WTC11 (cell line): ENCODE measurements at regions not wholly inside any gene's neighbourhood (a gene's known extent, or its start where the extent isn't known, plus 50 kb on each side); places are given as distances from the start of the nearest gene placed in this dataset.

Experiments used
- ATAC-seq: fragments of 200-7000 bp; cut with Tn5 transposase; 2 replicates; pipeline ENCODE4 v1.10.0; 2021; ENCODE audit warnings: mild to moderate bottlenecking, moderate library complexity
- CTCF ChIA-PET: fragments of 300-600 bp; sonication (Branson Sonifier 250); formaldehyde crosslinking; loops from one replicate; lab custom pipeline; 2021; ENCODE audit warnings: antibody characterized with exemption; lab: Charles Lee
- POLR2A ChIA-PET: fragments of 350-600 bp; sonication (Branson Sonifier 250); formaldehyde crosslinking; loops from one replicate; lab custom pipeline; 2021; ENCODE audit warnings: antibody characterized with exemption; lab: Charles Lee
- DNase-seq: peaks from one replicate; pipeline ENCODE4 v3.0.0; 2021; ENCODE audit warnings: low spot score
- H3K27ac Mint-ChIP-seq: 2 replicates; pipeline ENCODE4 v1.8.0; 2021; ENCODE audit warnings: mixed read lengths
- H3K27me3 Mint-ChIP-seq: 2 replicates; pipeline ENCODE4 v1.8.0; 2021; ENCODE audit warnings: low read depth, mild to moderate bottlenecking, moderate library complexity, mixed read lengths
- H3K36me3 Mint-ChIP-seq: 2 replicates; pipeline ENCODE4 v1.8.0; 2021; ENCODE audit warnings: mixed read lengths
- H3K4me1 Mint-ChIP-seq: 2 replicates; pipeline ENCODE4 v1.8.0; 2022; ENCODE audit warnings: mixed read lengths
- H3K4me3 Mint-ChIP-seq: 2 replicates; pipeline ENCODE4 v1.8.0; 2021; ENCODE audit warnings: mild to moderate bottlenecking, moderate library complexity, mixed read lengths
- H3K9me3 Mint-ChIP-seq: 2 replicates; pipeline ENCODE4 v1.8.0; 2021; ENCODE audit warnings: mixed read lengths
- CREB1 ChIP-seq: sonication (generic); formaldehyde crosslinking; IDR thresholded peaks from 2 replicates; pipeline ENCODE4 v1.8.0; 2023; ENCODE audit warnings: mild to moderate bottlenecking, missing genetic modification reagents
- CREM ChIP-seq: sonication (generic); formaldehyde crosslinking; IDR thresholded peaks from 2 replicates; pipeline ENCODE4 v1.8.1; 2022; ENCODE audit warnings: mild to moderate bottlenecking, missing genetic modification reagents, moderate library complexity
- ESRRA ChIP-seq: sonication (generic); formaldehyde crosslinking; IDR thresholded peaks from 2 replicates; pipeline ENCODE4 v1.8.1; 2022; ENCODE audit warnings: mild to moderate bottlenecking, missing genetic modification reagents, borderline replicate concordance
- FOXP1 ChIP-seq: sonication (generic); formaldehyde crosslinking; IDR thresholded peaks from 2 replicates; pipeline ENCODE4 v1.8.0; 2022; ENCODE audit warnings: missing genetic modification reagents, mild to moderate bottlenecking, moderate library complexity, borderline replicate concordance
- GABPB1 ChIP-seq: sonication (generic); formaldehyde crosslinking; IDR thresholded peaks from 2 replicates; pipeline ENCODE4 v1.8.1; 2023; ENCODE audit warnings: mild to moderate bottlenecking, missing genetic modification reagents
- GRHL2 ChIP-seq: fragments of 250-450 bp; sonication (Bioruptor Pico); IDR thresholded peaks from 2 replicates; pipeline ENCODE4 v1.8.0; 2022; ENCODE audit warnings: mild to moderate bottlenecking, moderate library complexity; ENCODE audit not compliant: insufficient replicate concordance, severe bottlenecking
- JAZF1 ChIP-seq: fragments of 250-450 bp; sonication (Bioruptor Pico); IDR thresholded peaks from 2 replicates; pipeline ENCODE4 v1.9.0; 2021; ENCODE audit warnings: moderate library complexity, mild to moderate bottlenecking, inconsistent platforms
- MXD4 ChIP-seq: fragments of 250-450 bp; sonication (Bioruptor Pico); IDR thresholded peaks from 2 replicates; pipeline ENCODE4 v1.8.0; 2021; ENCODE audit warnings: mild to moderate bottlenecking, moderate library complexity, borderline replicate concordance
- MYBL2 ChIP-seq: sonication (generic); formaldehyde crosslinking; IDR thresholded peaks from 2 replicates; pipeline ENCODE4 v1.8.1; 2023; ENCODE audit warnings: mild to moderate bottlenecking, moderate library complexity, missing genetic modification reagents
- NFE2L1 ChIP-seq: sonication (generic); formaldehyde crosslinking; IDR thresholded peaks from 2 replicates; pipeline ENCODE4 v1.8.1; 2023; ENCODE audit warnings: missing genetic modification reagents
- NR2C2 ChIP-seq: sonication (generic); formaldehyde crosslinking; IDR thresholded peaks from 2 replicates; pipeline ENCODE4 v1.8.0; 2022; ENCODE audit warnings: mild to moderate bottlenecking, missing genetic modification reagents
- NR3C1 ChIP-seq: sonication (generic); formaldehyde crosslinking; conservative IDR thresholded peaks from 2 replicates; pipeline ENCODE4 v1.8.1; 2023; ENCODE audit warnings: low read depth, mild to moderate bottlenecking, missing genetic modification reagents
- RORB ChIP-seq: fragments of 250-450 bp; sonication (Bioruptor Pico); IDR thresholded peaks from 2 replicates; pipeline ENCODE4 v1.9.0; 2021; ENCODE audit warnings: mild to moderate bottlenecking
- SMAD4 ChIP-seq: sonication (generic); formaldehyde crosslinking; IDR thresholded peaks from 2 replicates; pipeline ENCODE4 v1.8.0; 2022; ENCODE audit warnings: mild to moderate bottlenecking, missing genetic modification reagents
- TEAD1 ChIP-seq: sonication (generic); formaldehyde crosslinking; IDR thresholded peaks from 2 replicates; pipeline ENCODE4 v1.8.0; 2022; ENCODE audit warnings: mild to moderate bottlenecking, missing genetic modification reagents
- ZNF121 ChIP-seq: sonication (generic); formaldehyde crosslinking; IDR thresholded peaks from 2 replicates; pipeline ENCODE4 v1.8.0; 2023; ENCODE audit warnings: missing genetic modification reagents
- ZNF138 ChIP-seq: sonication (generic); formaldehyde crosslinking; conservative IDR thresholded peaks from 2 replicates; pipeline ENCODE4 v1.8.1; 2022; ENCODE audit warnings: mild to moderate bottlenecking, moderate library complexity, missing genetic modification reagents
- ZNF396 ChIP-seq: fragments of 250-450 bp; sonication (Bioruptor Pico); IDR thresholded peaks from 2 replicates; pipeline ENCODE4 v1.8.0; 2021; ENCODE audit warnings: mild to moderate bottlenecking, moderate library complexity, borderline replicate concordance
- ZNF671 ChIP-seq: fragments of 250-450 bp; sonication (Bioruptor Pico); IDR thresholded peaks from 2 replicates; pipeline ENCODE4 v1.8.0; 2021; ENCODE audit warnings: mild to moderate bottlenecking
- TF ChIP-seq, protein P1 (sequence below): sonication (generic); formaldehyde crosslinking; IDR thresholded peaks from 2 replicates; pipeline ENCODE4 v1.8.0; 2022; ENCODE audit warnings: missing genetic modification reagents
- TF ChIP-seq, protein P2 (sequence below): sonication (generic); formaldehyde crosslinking; IDR thresholded peaks from 2 replicates; pipeline ENCODE4 v1.8.1; 2023; ENCODE audit warnings: mild to moderate bottlenecking, missing genetic modification reagents, moderate library complexity
- TF ChIP-seq, protein P3 (sequence below): sonication (generic); formaldehyde crosslinking; IDR thresholded peaks from 2 replicates; pipeline ENCODE4 v1.8.0; 2022; ENCODE audit warnings: mild to moderate bottlenecking, missing genetic modification reagents
- TF ChIP-seq, protein P4 (sequence below): sonication (generic); formaldehyde crosslinking; IDR thresholded peaks from 2 replicates; pipeline ENCODE4 v1.8.1; 2023; ENCODE audit warnings: mild to moderate bottlenecking, missing genetic modification reagents, moderate library complexity
- TF ChIP-seq, protein P5 (sequence below): sonication (generic); formaldehyde crosslinking; conservative IDR thresholded peaks from 2 replicates; pipeline ENCODE4 v1.8.1; 2023; ENCODE audit warnings: mild to moderate bottlenecking, low read depth, missing genetic modification reagents, moderate library complexity
- TF ChIP-seq, protein P6 (sequence below): fragments of 250-450 bp; sonication (Bioruptor Pico); IDR thresholded peaks from 2 replicates; pipeline ENCODE4 v1.8.0; 2021; ENCODE audit warnings: mild to moderate bottlenecking

DNA sequence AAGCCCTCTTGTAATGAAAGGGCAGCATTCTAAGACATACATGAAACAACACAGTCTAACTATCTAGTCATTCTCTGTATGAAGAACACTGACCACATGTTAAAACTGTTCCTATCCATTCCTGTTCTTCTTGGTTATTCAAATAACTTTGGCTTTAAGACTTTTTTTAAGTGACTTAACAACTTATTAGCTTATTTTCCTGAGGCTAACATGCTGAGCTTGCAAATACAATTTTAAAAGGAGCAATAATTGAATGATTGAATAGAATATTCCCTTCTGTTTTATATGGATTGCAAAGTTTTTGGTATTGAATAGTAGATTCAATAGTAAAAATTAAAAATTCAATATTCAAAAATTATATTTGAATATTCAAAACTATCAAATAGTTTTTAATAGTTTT is 92.3 kb downstream of the HTR5A start:
- CTCF ChIA-PET, result no interaction called here
- ATAC-seq, result no peak
- H3K27ac Mint-ChIP-seq, result no peak overlapping the region
- H3K4me3 Mint-ChIP-seq, result no peak overlapping the region
- peaks cover 14% of the 10 kb centered on the region for H3K9me3 Mint-ChIP-seq
- POLR2A ChIA-PET, result no interaction called here
- H3K27me3 Mint-ChIP-seq, result no peaks in the 10 kb centered on the region
- no peak for DNase-seq
- TF ChIP-seq, protein P1, sequence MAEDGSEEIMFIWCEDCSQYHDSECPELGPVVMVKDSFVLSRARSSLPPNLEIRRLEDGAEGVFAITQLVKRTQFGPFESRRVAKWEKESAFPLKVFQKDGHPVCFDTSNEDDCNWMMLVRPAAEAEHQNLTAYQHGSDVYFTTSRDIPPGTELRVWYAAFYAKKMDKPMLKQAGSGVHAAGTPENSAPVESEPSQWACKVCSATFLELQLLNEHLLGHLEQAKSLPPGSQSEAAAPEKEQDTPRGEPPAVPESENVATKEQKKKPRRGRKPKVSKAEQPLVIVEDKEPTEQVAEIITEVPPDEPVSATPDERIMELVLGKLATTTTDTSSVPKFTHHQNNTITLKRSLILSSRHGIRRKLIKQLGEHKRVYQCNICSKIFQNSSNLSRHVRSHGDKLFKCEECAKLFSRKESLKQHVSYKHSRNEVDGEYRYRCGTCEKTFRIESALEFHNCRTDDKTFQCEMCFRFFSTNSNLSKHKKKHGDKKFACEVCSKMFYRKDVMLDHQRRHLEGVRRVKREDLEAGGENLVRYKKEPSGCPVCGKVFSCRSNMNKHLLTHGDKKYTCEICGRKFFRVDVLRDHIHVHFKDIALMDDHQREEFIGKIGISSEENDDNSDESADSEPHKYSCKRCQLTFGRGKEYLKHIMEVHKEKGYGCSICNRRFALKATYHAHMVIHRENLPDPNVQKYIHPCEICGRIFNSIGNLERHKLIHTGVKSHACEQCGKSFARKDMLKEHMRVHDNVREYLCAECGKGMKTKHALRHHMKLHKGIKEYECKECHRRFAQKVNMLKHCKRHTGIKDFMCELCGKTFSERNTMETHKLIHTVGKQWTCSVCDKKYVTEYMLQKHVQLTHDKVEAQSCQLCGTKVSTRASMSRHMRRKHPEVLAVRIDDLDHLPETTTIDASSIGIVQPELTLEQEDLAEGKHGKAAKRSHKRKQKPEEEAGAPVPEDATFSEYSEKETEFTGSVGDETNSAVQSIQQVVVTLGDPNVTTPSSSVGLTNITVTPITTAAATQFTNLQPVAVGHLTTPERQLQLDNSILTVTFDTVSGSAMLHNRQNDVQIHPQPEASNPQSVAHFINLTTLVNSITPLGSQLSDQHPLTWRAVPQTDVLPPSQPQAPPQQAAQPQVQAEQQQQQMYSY, result no peak
- TF ChIP-seq, protein P2, sequence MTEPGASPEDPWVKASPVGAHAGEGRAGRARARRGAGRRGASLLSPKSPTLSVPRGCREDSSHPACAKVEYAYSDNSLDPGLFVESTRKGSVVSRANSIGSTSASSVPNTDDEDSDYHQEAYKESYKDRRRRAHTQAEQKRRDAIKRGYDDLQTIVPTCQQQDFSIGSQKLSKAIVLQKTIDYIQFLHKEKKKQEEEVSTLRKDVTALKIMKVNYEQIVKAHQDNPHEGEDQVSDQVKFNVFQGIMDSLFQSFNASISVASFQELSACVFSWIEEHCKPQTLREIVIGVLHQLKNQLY (CRISPR knock-in tag), result no peak
- TF ChIP-seq RORB (CRISPR knock-in tag), result no peak
- TF ChIP-seq, protein P3, sequence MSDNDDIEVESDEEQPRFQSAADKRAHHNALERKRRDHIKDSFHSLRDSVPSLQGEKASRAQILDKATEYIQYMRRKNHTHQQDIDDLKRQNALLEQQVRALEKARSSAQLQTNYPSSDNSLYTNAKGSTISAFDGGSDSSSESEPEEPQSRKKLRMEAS (CRISPR knock-in tag), result no peak
- no peak for TF ChIP-seq FOXP1
- no peak for TF ChIP-seq TEAD1 (CRISPR knock-in tag)
- TF ChIP-seq CREB1 (CRISPR knock-in tag), result no peak
- TF ChIP-seq ZNF396 (CRISPR knock-in tag), result no peak
- TF ChIP-seq ZNF138 (CRISPR knock-in tag), result no peak
- TF ChIP-seq NR3C1 (CRISPR knock-in tag), result no peak
- TF ChIP-seq ZNF121 (CRISPR knock-in tag), result no peak
- no peak for TF ChIP-seq ESRRA (CRISPR knock-in tag)
- no peak for TF ChIP-seq NFE2L1 (CRISPR knock-in tag)
- no peak for TF ChIP-seq ZNF671 (CRISPR knock-in tag)
- no peak for TF ChIP-seq GABPB1 (CRISPR knock-in tag)
- TF ChIP-seq, protein P4, sequence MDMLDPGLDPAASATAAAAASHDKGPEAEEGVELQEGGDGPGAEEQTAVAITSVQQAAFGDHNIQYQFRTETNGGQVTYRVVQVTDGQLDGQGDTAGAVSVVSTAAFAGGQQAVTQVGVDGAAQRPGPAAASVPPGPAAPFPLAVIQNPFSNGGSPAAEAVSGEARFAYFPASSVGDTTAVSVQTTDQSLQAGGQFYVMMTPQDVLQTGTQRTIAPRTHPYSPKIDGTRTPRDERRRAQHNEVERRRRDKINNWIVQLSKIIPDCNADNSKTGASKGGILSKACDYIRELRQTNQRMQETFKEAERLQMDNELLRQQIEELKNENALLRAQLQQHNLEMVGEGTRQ, result no peak
- no peak for TF ChIP-seq MXD4 (CRISPR knock-in tag)
- H3K36me3 Mint-ChIP-seq, result no peaks in the 10 kb centered on the region; the same call in 1 of the 2 replicates
- H3K4me1 Mint-ChIP-seq, result no peaks in the 10 kb centered on the region

DNA sequence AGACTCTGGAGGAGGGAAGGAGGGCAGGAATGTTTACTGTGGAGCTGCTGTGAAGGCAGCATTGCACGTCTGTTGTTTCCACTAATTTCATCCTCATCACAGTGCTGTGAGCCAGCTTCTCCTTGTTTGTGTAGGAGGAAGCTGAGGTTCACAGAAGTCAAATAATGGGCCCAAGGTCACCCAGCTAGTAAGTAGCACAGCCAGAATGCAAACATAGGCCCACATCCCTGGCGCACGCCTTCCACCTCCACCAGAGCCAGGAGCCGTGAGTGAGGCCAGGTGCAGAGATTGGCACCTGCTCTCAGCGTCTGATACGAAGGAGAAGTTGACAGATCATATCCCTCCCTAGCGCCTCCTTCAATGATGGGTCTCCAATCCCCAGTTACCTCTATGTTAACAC is 93.6 kb downstream of the HTR5A start:
- Mint-ChIP-seq H3K9me3 (peaks cover 10% of the 10 kb centered on the region), H3K27me3 (no peaks in the 10 kb centered on the region), H3K36me3 (no peaks in the 10 kb centered on the region; the same call in 1 of the 2 replicates), H3K4me1 (no peaks in the 10 kb centered on the region), H3K4me3 (no peak overlapping the region), H3K27ac (no peak overlapping the region)
- TF ChIP-seq NR2C2 (CRISPR knock-in tag) (no peak), GABPB1 (CRISPR knock-in tag) (no peak), GRHL2 (no peak), CREM (CRISPR knock-in tag) (no peak), MYBL2 (CRISPR knock-in tag) (no peak), JAZF1 (no peak), SMAD4 (no peak), ZNF396 (CRISPR knock-in tag) (no peak)
- TF ChIP-seq, protein P5, sequence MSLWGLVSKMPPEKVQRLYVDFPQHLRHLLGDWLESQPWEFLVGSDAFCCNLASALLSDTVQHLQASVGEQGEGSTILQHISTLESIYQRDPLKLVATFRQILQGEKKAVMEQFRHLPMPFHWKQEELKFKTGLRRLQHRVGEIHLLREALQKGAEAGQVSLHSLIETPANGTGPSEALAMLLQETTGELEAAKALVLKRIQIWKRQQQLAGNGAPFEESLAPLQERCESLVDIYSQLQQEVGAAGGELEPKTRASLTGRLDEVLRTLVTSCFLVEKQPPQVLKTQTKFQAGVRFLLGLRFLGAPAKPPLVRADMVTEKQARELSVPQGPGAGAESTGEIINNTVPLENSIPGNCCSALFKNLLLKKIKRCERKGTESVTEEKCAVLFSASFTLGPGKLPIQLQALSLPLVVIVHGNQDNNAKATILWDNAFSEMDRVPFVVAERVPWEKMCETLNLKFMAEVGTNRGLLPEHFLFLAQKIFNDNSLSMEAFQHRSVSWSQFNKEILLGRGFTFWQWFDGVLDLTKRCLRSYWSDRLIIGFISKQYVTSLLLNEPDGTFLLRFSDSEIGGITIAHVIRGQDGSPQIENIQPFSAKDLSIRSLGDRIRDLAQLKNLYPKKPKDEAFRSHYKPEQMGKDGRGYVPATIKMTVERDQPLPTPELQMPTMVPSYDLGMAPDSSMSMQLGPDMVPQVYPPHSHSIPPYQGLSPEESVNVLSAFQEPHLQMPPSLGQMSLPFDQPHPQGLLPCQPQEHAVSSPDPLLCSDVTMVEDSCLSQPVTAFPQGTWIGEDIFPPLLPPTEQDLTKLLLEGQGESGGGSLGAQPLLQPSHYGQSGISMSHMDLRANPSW (CRISPR knock-in tag), result no peak
- TF ChIP-seq, protein P6, sequence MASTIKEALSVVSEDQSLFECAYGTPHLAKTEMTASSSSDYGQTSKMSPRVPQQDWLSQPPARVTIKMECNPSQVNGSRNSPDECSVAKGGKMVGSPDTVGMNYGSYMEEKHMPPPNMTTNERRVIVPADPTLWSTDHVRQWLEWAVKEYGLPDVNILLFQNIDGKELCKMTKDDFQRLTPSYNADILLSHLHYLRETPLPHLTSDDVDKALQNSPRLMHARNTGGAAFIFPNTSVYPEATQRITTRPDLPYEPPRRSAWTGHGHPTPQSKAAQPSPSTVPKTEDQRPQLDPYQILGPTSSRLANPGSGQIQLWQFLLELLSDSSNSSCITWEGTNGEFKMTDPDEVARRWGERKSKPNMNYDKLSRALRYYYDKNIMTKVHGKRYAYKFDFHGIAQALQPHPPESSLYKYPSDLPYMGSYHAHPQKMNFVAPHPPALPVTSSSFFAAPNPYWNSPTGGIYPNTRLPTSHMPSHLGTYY (CRISPR knock-in tag), result no peak
- ChIA-PET CTCF (interaction anchor here (1.3 kb wide), 1 partner anchor 181 kb away, joined by 3 read pairs; no protein-coding TSS in a partner anchor), POLR2A (no interaction called here)
- DNase-seq (no peak), ATAC-seq (no peak)
